ENCODE measurements at regions not wholly inside any gene's neighbourhood (a gene's known extent, or its start where the extent isn't known, plus 50 kb on each side); places are given as distances from the start of the nearest gene placed in this dataset.

DNA sequence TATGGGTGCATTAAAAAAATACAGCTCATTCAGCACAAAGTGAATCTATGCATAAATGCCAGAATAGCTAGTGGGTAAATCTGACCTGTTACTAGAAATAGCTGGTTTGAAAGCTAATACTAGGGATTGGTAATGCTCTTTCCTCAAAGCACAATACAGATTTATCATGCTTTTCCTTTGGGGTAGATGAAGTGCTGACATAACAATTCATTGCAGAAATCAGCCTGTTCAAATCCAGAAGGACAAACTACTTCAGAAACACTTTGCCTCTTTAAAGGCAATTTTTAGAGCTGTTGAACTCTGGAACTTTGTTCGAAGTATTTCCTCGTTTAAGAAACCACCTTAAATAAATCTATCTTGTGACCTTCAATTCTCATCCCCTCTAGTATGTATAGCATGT is 957.9 kb downstream of the ARAP2 start:
- Histone ChIP-seq H3K27me3 (ENCODE audit: insufficient read depth, low read length) (no peaks in the 10 kb centered on the region), H3K9me3 (ENCODE audit: control insufficient read depth in 1 of 2, insufficient read depth in 1 of 2, low read depth in 1 of 2, low read length in 2 of 2) (no peaks in the 10 kb centered on the region), H3K79me2 (ENCODE audit: insufficient read depth, low read length) (no peaks in the 10 kb centered on the region), H3K36me3 (ENCODE audit: control insufficient read depth in 1 of 2, insufficient read depth in 2 of 2, low read length in 2 of 2) (no peaks in the 10 kb centered on the region), H3K4me2 (ENCODE audit: low read length) (no peak overlapping the region), H3K27ac (ENCODE audit: low read depth, low read length) (no peak overlapping the region), H3K9ac (ENCODE audit: low read length) (no peak overlapping the region), H4K20me1 (ENCODE audit: insufficient read depth) (no peaks in the 10 kb centered on the region), H3K4me3 (replicated peaks in 1 of 2; ENCODE audit: low read depth in 1 of 2, low read length in 2 of 2) (no peak overlapping the region), H3K9me2 (ENCODE audit: insufficient read depth) (no peaks in the 10 kb centered on the region), H2AFZ (ENCODE audit: low read depth, low read length, poor library complexity, severe bottlenecking) (no peak overlapping the region), H3K4me1 (ENCODE audit: control insufficient read depth in 1 of 2, insufficient read depth in 2 of 2, low read length in 2 of 2) (no peaks in the 10 kb centered on the region)
- TF ChIP-seq EZH2phosphoT487 (IDR thresholded peaks at IDR 0.05; ENCODE audit: borderline replicate concordance), result no peak
- no peak for TF ChIP-seq SIN3A (IDR thresholded peaks at IDR 0.05; ENCODE audit: low read depth)
- TF ChIP-seq JUND (IDR thresholded peaks at IDR 0.05), result no peak
- no peak for TF ChIP-seq RAD21 (IDR thresholded peaks at IDR 0.05; ENCODE audit: low read depth)
- TF ChIP-seq, protein P1, sequence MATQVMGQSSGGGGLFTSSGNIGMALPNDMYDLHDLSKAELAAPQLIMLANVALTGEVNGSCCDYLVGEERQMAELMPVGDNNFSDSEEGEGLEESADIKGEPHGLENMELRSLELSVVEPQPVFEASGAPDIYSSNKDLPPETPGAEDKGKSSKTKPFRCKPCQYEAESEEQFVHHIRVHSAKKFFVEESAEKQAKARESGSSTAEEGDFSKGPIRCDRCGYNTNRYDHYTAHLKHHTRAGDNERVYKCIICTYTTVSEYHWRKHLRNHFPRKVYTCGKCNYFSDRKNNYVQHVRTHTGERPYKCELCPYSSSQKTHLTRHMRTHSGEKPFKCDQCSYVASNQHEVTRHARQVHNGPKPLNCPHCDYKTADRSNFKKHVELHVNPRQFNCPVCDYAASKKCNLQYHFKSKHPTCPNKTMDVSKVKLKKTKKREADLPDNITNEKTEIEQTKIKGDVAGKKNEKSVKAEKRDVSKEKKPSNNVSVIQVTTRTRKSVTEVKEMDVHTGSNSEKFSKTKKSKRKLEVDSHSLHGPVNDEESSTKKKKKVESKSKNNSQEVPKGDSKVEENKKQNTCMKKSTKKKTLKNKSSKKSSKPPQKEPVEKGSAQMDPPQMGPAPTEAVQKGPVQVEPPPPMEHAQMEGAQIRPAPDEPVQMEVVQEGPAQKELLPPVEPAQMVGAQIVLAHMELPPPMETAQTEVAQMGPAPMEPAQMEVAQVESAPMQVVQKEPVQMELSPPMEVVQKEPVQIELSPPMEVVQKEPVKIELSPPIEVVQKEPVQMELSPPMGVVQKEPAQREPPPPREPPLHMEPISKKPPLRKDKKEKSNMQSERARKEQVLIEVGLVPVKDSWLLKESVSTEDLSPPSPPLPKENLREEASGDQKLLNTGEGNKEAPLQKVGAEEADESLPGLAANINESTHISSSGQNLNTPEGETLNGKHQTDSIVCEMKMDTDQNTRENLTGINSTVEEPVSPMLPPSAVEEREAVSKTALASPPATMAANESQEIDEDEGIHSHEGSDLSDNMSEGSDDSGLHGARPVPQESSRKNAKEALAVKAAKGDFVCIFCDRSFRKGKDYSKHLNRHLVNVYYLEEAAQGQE (IDR thresholded peaks at IDR 0.05; ENCODE audit: low read depth), result no peak
- no peak for TF ChIP-seq FOSL1 (IDR thresholded peaks at IDR 0.05; ENCODE audit: low read depth)
- TF ChIP-seq ZNF274 (IDR thresholded peaks at IDR 0.05; ENCODE audit: low read depth, low read length), result no peak
- CTCF ChIA-PET, result no interaction called here
- DNase-seq (ENCODE audit: low read depth, low spot score) (no peak), ATAC-seq (no peak)
- POLR2A ChIA-PET, result no interaction called here
- BruUV-seq (replicated peaks), result no TSS peak
- RAD21 ChIA-PET (ENCODE audit: low non-redundant PET in 1 of 2, low total read pairs in 2 of 2, uncharacterized antibody in 2 of 2, unreplicated experiment in 2 of 2), result no interaction called here
- intact Hi-C loops (cut with micrococcal nuclease), result no loop called here

Data from HCT116 (cell line).